MCF 10A (cell line): ENCODE measurements at regions not wholly inside any gene's neighbourhood (a gene's known extent, or its start where the extent isn't known, plus 50 kb on each side); places are given as distances from the start of the nearest gene placed in this dataset.

Experiments
- BruUV-seq: library from RNA; stranded (reverse); fragments of 400-500 nt; replicated peaks from 2 replicates; lab custom pipeline; 2021; lab: Mats Ljungman, UMichigan
- CTCF ChIA-PET: fragments of 300-600 bp; sonication (Branson Sonifier 250); formaldehyde crosslinking; extraction: SDS; loops from one replicate; lab custom pipeline; 2021; ENCODE audit warnings: antibody characterized with exemption, inconsistent platforms; lab: Yijun Ruan, JAX
- POLR2A ChIA-PET: fragments of 300-600, 350-650 bp; sonication (Branson Sonifier 250); formaldehyde crosslinking; extraction: SDS; loops from one replicate; lab custom pipeline; 2020; ENCODE audit warnings: antibody characterized with exemption, inconsistent platforms; lab: Yijun Ruan, JAX
- DNase-seq: peaks from one replicate; pipeline ENCODE4 v3.0.0-alpha.2; 2018; ENCODE audit not compliant: unreplicated experiment
- H3K27ac Mint-ChIP-seq: one replicate; pipeline ENCODE4 v1.8.0; 2022; ENCODE audit warnings: mild to moderate bottlenecking, low read depth, mixed read lengths; ENCODE audit not compliant: unreplicated experiment
- H3K27me3 Mint-ChIP-seq: one replicate; pipeline ENCODE4 v1.8.0; 2022; ENCODE audit warnings: mixed read lengths; ENCODE audit not compliant: insufficient read depth, unreplicated experiment
- H3K36me3 Mint-ChIP-seq: one replicate; pipeline ENCODE4 v1.8.0; 2022; ENCODE audit warnings: mild to moderate bottlenecking, moderate library complexity, mixed read lengths; ENCODE audit not compliant: insufficient read depth, unreplicated experiment
- H3K4me1 Mint-ChIP-seq: one replicate; pipeline ENCODE4 v1.8.0; 2022; ENCODE audit warnings: mixed read lengths; ENCODE audit not compliant: insufficient read depth, unreplicated experiment
- H3K4me3 Mint-ChIP-seq: one replicate; pipeline ENCODE4 v1.8.0; 2022; ENCODE audit warnings: mild to moderate bottlenecking, moderate library complexity, mixed read lengths; ENCODE audit not compliant: unreplicated experiment
- H3K9me3 Mint-ChIP-seq: one replicate; pipeline ENCODE4 v1.8.0; 2022; ENCODE audit warnings: mixed read lengths; ENCODE audit not compliant: unreplicated experiment
- CTCF ChIP-seq: fragments of 200-600 bp; IDR thresholded peaks from one replicate; pipeline ENCODE4 v1.8.0; 2022; ENCODE audit warnings: antibody characterized with exemption, mild to moderate bottlenecking; ENCODE audit not compliant: unreplicated experiment
- intact Hi-C: fragments of 100-400 bp; cut with micrococcal nuclease; formaldehyde crosslinking; loops from 2 replicates; pipeline ENCODE4 v1.14.1; 2022

GRCh38 chr3:94291686-94292085 is 228.8 kb downstream of the NSUN3 start:
- CTCF ChIA-PET: interaction anchor here (0.9 to 3.5 kb wide), 3 partner anchors 10 to 146 kb away, joined by 3 to 28 read pairs (median 8); no protein-coding TSS in a partner anchor
- peaks cover 7% of the 10 kb centered on the region for H3K9me3 Mint-ChIP-seq
- no peak overlapping the region for H3K4me3 Mint-ChIP-seq
- POLR2A ChIA-PET: interaction anchor here (0.9 kb wide), 1 partner anchor 8 kb away, joined by 3 read pairs; no protein-coding TSS in a partner anchor
- BruUV-seq: no TSS peak
- intact Hi-C loops: no loop called here
- H3K27me3 Mint-ChIP-seq: no peaks in the 10 kb centered on the region
- no peak overlapping the region for H3K27ac Mint-ChIP-seq
- DNase-seq: no peak
- no peaks in the 10 kb centered on the region for H3K36me3 Mint-ChIP-seq
- peaks cover 6% of the 10 kb centered on the region for H3K4me1 Mint-ChIP-seq
- no peak for TF ChIP-seq CTCF

GRCh38 chr3:94292151-94292550 is 229.3 kb downstream of the NSUN3 start:
- BruUV-seq: no TSS peak
- peaks cover 7% of the 10 kb centered on the region for H3K9me3 Mint-ChIP-seq
- ChIA-PET CTCF (interaction anchor here (3.5 kb wide), 1 partner anchor 10 kb away, joined by 28 read pairs; no protein-coding TSS in a partner anchor), POLR2A (interaction anchor here (0.9 kb wide), 1 partner anchor 8 kb away, joined by 3 read pairs; no protein-coding TSS in a partner anchor)
- no peaks in the 10 kb centered on the region for H3K27me3 Mint-ChIP-seq
- peaks cover 6% of the 10 kb centered on the region for H3K4me1 Mint-ChIP-seq
- intact Hi-C loops: no loop called here
- no peaks in the 10 kb centered on the region for H3K36me3 Mint-ChIP-seq
- TF ChIP-seq CTCF: no peak
- no peak overlapping the region for H3K27ac Mint-ChIP-seq
- no peak overlapping the region for H3K4me3 Mint-ChIP-seq
- DNase-seq: no peak

- Mint-ChIP-seq H3K4me3 (no peak overlapping the region), H3K36me3 (no peaks in the 10 kb centered on the region), H3K27ac (no peak overlapping the region), H3K9me3 (peaks cover 7% of the 10 kb centered on the region), H3K27me3 (no peaks in the 10 kb centered on the region), H3K4me1 (peaks cover 6% of the 10 kb centered on the region)
- ChIA-PET CTCF (interaction anchor here (0.6 to 1.1 kb wide), 4 partner anchors 11 to 134 kb away, joined by 3 to 5 read pairs (median 4); no protein-coding TSS in a partner anchor), POLR2A (no interaction called here)
- no TSS peak for BruUV-seq
- peak; percentile 57 for DNase-seq
- intact Hi-C loops: no loop called here
- no peak for TF ChIP-seq CTCF
These were observed 230.9 kb downstream of the NSUN3 start for GRCh38 chr3:94293793-94294195.

- Mint-ChIP-seq H3K9me3 (peaks cover 7% of the 10 kb centered on the region), H3K27ac (no peak overlapping the region), H3K4me1 (peaks cover 6% of the 10 kb centered on the region), H3K36me3 (no peaks in the 10 kb centered on the region), H3K27me3 (no peaks in the 10 kb centered on the region), H3K4me3 (no peak overlapping the region)
- BruUV-seq: no TSS peak
- intact Hi-C loops: no loop called here
- POLR2A ChIA-PET: interaction anchor here (0.7 to 0.9 kb wide), 3 partner anchors 30 to 1493 kb away, joined by 3 to 5 read pairs (median 3); no protein-coding TSS in a partner anchor
- CTCF ChIA-PET: interaction anchor here (0.7 to 2.3 kb wide), 5 partner anchors 9 to 45 kb away, joined by 3 to 8 read pairs (median 4); no protein-coding TSS in a partner anchor
- DNase-seq: no peak
- no peak for TF ChIP-seq CTCF
These were observed 231.9 kb downstream of the NSUN3 start for GRCh38 chr3:94294806-94295205.
